Neural progenitor cell (in vitro differentiated cells): ENCODE measurements at regions not wholly inside any gene's neighbourhood (a gene's known extent, or its start where the extent isn't known, plus 50 kb on each side); places are given as distances from the start of the nearest gene placed in this dataset.

ENCODE experiments used
- EZH2 ChIP-seq: fragments of 200-600 bp; sonication (generic); IDR thresholded peaks from 2 replicates; pipeline ENCODE4 v1.6.1; 2017; ENCODE audit warnings: antibody characterized with exemption, mild to moderate bottlenecking, moderate library complexity
- EZH2phosphoT487 ChIP-seq: fragments of 200-600 bp; sonication (generic); IDR thresholded peaks from 2 replicates; pipeline ENCODE4 v1.6.1; 2017; ENCODE audit warnings: antibody characterized with exemption
- TF ChIP-seq, protein P1 (sequence below): fragments of 200-600 bp; sonication (generic); IDR thresholded peaks from 2 replicates; pipeline ENCODE4 v1.5.1; 2017; ENCODE audit warnings: antibody characterized with exemption, mild to moderate bottlenecking

GRCh38 chrX:150225266-150225665 lies 137.9 kb upstream of the MAMLD1 start:
- no peak for TF ChIP-seq EZH2
- TF ChIP-seq, protein P1, sequence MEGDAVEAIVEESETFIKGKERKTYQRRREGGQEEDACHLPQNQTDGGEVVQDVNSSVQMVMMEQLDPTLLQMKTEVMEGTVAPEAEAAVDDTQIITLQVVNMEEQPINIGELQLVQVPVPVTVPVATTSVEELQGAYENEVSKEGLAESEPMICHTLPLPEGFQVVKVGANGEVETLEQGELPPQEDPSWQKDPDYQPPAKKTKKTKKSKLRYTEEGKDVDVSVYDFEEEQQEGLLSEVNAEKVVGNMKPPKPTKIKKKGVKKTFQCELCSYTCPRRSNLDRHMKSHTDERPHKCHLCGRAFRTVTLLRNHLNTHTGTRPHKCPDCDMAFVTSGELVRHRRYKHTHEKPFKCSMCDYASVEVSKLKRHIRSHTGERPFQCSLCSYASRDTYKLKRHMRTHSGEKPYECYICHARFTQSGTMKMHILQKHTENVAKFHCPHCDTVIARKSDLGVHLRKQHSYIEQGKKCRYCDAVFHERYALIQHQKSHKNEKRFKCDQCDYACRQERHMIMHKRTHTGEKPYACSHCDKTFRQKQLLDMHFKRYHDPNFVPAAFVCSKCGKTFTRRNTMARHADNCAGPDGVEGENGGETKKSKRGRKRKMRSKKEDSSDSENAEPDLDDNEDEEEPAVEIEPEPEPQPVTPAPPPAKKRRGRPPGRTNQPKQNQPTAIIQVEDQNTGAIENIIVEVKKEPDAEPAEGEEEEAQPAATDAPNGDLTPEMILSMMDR, result no peak
- TF ChIP-seq EZH2phosphoT487, result no peak
